HG02885 (cell line): ENCODE measurements at regions not wholly inside any gene's neighbourhood (a gene's known extent, or its start where the extent isn't known, plus 50 kb on each side); places are given as distances from the start of the nearest gene placed in this dataset.
"Not testable (repeated sequence)": the region's sequence is repeated elsewhere in the genome, so short reads cannot be mapped to it uniquely, and the experiment has no call there.

ENCODE experiments used
- ATAC-seq: cut with Tn5 transposase; IDR thresholded peaks from one replicate; pipeline ENCODE4 v1.9.1; 2021; ENCODE audit warnings: mild to moderate bottlenecking; ENCODE audit not compliant: unreplicated experiment, poor library complexity

- ATAC-seq = no peak
Observed at GRCh38 chr1:230494514-230494913, 68.4 kb upstream of the PGBD5 start.

- ATAC-seq = no peak
Observed at GRCh38 chr1:230494026-230494425, 67.9 kb upstream of the PGBD5 start.

GRCh38 chr1:230493264-230493663 lies 67.1 kb upstream of the PGBD5 start:
- ATAC-seq = no peak

DNA sequence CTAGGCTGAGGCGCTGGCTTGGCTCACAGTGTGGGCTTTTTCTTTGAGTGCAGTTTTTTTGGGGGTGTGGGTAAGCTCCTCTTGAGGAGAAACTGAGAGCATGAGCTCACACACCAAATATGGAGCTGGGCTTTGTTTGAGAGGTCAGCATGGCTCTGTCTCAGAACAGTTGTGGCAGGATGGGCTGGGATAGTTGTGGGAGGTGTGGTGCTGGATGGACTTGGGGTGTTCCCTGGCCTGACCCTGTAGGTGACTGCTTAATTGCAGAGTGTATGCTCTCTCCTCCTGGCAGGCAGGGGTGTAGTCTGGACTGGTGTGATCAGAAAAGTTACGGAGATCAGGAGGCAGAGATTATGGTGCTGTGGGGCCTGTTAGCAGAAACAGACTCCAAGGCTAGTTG lies 64.3 kb upstream of the PGBD5 start:
- no peak for ATAC-seq

- no peak for ATAC-seq
Observed at GRCh38 chr1:230487773-230488428, 61.8 kb upstream of the PGBD5 start.

DNA sequence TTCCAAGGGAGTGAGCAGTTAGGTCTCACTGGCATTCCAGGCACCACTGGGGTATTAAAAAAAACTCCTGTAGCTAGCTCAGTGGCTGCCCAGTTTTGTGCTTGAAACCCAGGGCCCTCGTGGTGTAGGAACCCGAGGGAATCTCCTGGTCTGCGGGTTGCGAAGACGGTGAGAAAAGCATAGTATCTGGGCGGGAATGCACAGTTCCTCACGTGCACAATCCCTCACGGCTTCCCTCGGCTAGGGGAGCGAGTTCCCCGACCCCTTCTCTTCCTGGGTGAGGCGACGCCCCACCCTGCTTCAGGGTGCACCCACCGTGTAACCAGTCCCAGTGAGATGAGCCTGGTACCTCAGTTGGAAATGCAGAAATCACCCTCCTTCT lies 50.5 kb upstream of the PGBD5 start:
- no peak for ATAC-seq

GRCh38 chr1:230475856-230476621 lies 49.9 kb upstream of the PGBD5 start:
- ATAC-seq = not testable (repeated sequence)
